OCI-LY1 (cell line): ENCODE measurements at regions not wholly inside any gene's neighbourhood (a gene's known extent, or its start where the extent isn't known, plus 50 kb on each side); places are given as distances from the start of the nearest gene placed in this dataset.

Experiments
- CTCF ChIP-seq: fragments of 200-600 bp; sonication (generic), shearing (Covaris generic); IDR thresholded peaks from 2 replicates; pipeline ENCODE4 v1.5.1; 2017; ENCODE audit warnings: mild to moderate bottlenecking, antibody characterized with exemption, low read length, moderate library complexity, mixed read lengths
- EZH2 ChIP-seq: fragments of 200-600 bp; sonication (generic), shearing (Covaris generic); IDR thresholded peaks from 2 replicates; pipeline ENCODE4 v1.8.0; 2017; ENCODE audit warnings: borderline replicate concordance, mixed run types, mild to moderate bottlenecking, antibody characterized with exemption, low read length, moderate library complexity, mixed read lengths

- no peak for TF ChIP-seq CTCF
- no peak for TF ChIP-seq EZH2
Measured at GRCh38 chr18:2108591-2108990, 462.7 kb downstream of the METTL4 start.
